ENCODE measurements at regions not wholly inside any gene's neighbourhood (a gene's known extent, or its start where the extent isn't known, plus 50 kb on each side); places are given as distances from the start of the nearest gene placed in this dataset.

DNA sequence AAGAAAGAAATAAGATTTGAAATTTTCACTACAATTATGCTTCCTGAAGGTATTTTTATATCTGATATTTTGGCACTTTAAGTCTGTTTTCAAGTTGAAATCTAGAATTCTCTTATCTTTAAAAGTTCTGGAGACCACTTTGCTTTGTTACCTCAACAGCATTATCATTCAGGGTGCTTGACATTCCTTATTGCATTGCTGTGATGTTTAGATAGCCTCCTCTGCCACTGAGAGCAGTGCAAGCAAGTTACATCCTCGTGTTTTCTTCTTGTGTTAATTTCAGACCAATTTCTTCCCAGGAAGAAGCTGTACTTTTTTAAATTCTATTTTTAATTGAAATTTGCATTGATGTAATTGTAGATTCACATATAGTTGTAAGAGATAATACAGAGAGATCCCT, 333.9 kb upstream of the KIRREL3 start:
- no peak for DNase-seq (ENCODE audit: low spot score)

DNA sequence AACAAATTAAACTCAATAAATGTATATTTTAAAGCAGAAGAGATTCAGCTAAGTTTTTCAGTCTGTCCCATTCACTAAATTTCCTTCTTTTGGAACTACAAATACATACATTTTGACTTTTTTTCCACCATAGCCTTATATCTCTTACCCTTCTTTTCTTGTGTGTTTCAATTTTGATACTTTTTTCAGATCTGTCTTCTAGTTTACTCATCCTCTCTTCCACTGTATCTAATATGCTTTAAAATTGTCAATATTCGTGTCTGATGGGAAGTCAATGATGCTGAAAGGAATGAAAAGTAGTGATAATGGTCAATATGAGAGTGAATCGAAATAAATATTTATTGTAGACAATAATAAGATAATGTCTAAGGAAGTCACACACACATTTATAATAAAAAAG, 332.3 kb upstream of the KIRREL3 start:
- DNase-seq (ENCODE audit: low spot score), result no peak

DNA sequence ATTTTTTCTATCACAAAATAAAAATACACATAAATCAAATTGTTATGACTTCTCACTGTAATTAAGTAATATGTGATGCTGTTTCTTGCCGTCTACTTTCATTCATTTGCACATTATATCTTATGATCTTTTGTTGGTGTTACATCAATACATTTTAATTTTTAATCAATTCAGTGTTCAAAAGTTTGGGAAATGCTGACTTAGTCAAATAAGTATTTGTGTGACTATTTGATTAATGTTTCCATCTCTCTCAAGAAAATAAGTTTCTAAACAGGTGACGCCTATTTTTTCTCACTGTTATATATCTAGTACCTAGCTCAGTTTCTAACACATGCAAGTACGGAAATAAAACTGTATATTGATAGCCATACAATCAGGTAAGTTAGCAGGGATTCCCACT, 329.5 kb upstream of the KIRREL3 start:
- DNase-seq (ENCODE audit: low spot score), result no peak

DNA sequence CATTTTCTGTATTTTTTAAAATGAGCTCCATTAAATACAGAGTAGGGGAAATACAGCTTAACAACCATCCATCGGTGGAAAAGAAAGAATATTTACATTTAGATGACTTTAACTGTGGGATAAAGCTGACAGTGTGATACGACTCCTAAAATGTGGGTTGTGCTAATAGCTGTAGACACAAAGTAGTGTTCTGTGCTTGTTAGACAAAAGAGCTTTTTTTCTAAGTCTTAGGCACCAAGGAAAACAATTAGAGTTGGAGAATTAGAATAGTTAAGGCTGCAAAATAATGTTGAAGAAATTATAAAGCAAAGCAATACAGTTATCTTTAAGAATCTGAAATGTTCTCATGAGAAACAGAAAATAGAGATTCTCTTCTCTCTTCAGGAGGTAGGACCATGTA, 307.7 kb upstream of the KIRREL3 start:
- DNase-seq (ENCODE audit: low spot score), result no peak

DNA sequence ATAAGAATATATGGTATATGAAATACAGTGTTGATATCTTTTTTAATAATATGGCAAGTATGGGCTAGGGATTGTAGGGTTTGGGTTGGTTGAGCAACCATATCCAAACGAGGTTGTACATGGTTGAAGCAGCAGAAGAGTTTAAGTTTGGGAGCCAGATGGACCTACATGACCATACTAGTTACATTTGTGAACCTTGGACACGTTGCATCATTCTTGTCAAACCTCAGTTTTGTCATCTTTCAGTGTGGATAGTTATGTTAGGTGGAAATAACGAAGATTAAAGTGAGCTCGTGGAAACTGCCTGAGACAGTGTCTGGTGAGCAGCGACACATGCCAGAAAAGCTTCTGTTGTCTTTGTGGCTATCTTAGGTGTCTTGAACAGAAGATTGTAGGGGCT, 307.1 kb upstream of the KIRREL3 start:
- no peak for DNase-seq (ENCODE audit: low spot score)

DNA sequence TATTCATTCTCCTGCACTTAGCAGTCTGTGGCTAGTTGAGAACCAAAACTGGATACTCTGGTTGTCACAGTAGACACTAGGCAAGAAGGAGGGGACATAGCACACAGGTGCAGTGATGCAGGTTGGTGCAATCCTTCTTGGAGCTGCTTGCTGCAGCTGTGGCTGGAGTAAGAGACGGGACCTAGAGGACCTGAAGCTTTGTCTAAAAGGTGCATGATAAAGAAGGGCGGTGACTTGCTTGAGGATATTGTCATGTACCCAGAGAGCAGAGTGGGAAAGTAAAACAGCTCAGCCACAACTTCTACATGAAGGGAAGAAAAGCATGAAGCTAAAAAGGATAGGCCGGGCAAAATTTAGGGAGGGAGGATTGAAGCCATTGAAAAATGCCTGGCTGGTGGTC, 304.1 kb upstream of the KIRREL3 start:
- no peak for DNase-seq (ENCODE audit: low spot score)

DNA sequence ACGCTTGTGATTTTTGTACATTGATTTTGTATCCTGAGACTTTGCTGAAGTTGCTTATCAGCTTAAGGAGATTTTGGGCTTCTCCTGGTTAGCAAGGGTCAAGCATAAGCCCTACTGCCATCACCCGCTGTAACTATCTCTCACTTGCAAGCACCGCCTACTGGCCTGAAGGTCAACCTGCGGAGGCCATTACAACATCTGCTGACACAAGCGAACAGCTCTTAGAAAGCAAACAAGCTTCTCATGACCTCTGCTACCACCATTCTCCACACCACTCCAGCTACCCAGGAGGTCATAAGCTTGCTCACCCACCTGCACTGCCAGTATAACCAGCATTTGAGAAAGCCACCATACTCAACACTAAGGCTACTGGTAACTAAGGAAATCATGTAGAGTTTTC, 288.4 kb upstream of the KIRREL3 start:
- no peak for DNase-seq (ENCODE audit: low spot score)

DNA sequence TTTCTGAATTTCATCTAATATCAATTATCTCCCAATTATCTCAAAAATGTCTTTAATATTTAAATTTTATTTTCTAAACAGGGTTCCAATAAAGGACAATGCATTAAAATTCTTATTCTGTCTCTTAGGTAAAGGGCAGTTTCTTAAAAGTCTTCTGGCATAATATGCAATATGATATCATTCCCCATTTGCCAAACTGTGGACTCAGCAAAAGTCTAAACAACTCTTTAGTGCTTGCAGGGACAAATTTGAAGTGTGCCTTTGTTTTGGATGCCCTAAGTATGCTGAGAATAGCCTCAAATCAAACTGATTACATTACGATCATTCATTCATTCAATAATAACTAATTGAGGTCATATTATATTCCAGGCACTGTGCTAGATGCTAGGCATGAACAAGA, 281.0 kb upstream of the KIRREL3 start:
- no peak for DNase-seq (ENCODE audit: low spot score)

DNA sequence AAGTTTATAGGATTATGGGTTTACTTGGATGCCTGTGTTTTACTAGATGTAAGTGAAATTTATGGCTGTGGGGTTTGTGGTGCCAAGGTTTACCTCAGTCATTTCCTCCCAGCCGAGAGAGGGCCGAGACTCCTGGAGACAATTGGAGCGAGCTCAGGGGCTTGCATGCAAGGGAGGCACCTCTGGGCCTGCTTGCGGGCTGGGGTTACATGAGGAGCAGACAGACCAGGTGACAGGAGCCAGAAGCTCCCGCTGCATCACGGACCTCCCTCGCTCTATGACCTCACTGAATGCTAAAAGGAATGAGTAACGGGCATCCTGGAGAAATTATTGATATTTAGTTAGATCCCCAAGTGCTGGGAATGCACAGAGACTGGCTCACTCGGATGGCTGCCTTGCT, 275.2 kb upstream of the KIRREL3 start:
- DNase-seq (ENCODE audit: low spot score), result peak; percentile 95

DNA sequence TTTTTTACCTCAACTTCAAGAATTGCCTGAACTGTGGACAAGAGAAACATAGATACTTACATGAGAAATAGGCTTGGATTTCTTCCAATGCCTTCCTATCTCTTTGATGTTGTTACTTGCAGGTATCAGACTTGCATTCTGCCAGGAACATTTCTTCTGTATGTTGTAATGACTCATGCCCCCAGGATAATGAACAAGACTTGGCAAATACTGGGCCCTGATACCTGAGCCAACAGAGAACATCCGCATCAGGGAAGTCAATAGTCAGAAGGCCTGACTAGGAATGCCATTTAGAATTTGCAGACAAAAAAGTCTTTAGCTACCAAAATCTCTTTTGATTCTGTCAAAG, 273.7 kb upstream of the KIRREL3 start:
- no peak for DNase-seq (ENCODE audit: low spot score)

DNA sequence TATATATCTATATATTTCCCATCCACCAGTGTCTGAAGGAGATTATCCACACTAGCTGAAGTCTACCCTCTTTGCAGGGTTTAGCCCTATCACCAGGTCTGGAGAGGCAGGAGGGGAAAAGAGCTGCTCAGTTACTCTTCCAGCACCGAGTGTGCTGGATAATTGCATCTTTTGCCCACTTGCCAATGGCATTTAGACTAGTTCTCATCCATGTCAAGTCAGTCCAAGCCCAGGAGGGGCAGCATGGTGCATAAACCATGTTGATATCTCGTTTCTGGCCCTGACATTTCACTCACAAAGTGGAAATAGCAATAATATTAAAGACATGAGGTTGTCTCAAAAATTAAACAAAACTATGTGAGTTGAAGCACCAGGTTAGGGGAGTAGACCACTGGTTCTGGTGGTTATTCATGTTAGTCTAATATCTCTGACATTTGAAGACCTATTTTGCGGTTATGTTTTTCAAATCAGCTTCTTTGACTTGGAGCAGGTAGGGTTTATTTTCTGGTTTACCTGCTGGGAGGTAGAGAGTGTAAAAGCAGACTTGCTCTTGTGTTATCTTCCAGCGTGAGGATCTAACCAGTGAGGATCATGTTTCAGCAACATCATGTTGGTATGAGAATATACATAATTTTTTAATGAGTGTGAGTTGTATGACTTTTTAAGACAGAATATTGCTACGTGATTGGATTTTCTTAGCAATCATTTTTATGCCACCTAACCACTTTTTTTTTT, 273.2 kb upstream of the KIRREL3 start:
- DNase-seq (ENCODE audit: low spot score), result no peak

DNA sequence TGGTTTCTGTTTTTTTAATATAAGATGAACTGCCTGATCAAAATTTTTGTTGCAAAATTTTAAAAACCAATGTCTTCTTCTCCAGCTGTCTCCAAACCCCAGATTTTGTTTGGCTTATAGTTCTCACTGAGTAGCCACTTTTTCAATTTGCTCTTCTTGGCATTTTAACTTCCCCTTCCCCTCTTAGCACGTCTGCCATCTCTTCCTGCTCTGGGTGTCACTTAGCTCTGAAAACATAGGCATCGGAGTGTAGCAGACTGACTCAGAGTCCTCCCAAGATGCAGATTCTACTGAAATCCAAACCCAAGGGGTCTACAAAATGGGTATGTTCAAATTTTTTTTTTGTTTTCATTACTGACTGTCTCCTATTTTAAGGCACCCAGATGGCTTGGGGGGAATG, 270.3 kb upstream of the KIRREL3 start:
- no peak for DNase-seq (ENCODE audit: low spot score)

DNA sequence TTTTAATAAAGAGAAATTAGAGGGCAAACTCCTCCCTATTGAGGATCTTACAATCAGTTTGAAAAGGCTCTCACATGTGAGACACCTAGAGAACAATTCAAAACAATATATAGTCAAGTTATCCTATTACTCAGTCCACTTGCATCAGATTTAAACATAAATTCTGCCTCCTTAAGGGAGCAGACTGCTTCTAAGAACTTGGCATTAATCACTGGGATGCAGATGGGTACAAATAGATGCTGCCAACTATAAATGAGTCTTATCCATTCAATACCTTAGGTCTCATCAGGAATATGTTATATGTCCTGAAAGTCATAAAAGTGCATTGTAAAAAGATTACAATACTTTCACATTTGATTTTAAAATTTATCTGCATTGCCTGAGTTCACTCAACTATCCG, 269.3 kb upstream of the KIRREL3 start:
- no peak for DNase-seq (ENCODE audit: low spot score)

DNA sequence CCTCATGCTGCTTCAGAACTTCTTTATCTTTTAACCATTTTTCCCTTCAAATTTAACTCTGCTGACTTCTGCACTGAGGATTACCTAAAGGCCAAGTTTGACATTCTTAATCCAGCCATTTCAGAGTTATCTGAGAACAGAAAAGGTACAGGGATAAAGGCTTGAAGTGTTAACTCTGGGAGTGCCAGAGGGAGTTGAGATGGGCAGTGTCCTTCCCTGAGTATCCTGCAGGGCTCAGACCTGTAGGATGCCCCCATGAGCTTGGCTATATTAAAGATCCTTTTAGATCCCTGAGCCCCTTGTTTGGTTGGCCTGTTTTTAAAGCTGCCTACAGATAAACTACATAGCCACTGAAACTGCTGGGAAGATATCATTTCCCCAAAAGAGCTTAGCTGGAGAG, 268.4 kb upstream of the KIRREL3 start:
- no peak for DNase-seq (ENCODE audit: low spot score)

DNA sequence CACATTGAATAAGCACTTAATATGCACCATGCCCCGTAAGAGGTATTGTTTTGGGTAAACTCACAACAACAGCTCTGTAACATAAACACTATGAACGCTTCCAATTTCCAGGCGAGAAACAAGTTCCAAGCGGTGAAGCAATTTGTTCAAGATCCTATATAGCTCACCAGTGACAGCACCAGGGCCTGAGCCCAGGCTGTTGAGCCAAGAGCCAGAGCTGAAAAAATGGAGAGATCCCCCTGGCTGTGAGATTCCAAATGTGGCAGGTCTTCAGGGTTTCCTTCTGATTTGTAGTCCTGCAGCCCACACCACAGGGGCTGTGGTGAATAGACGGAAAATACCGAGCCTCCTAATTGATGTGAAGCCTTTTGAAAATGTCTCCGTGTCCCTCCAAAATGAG, 268.0 kb upstream of the KIRREL3 start:
- no peak for DNase-seq (ENCODE audit: low spot score)

DNA sequence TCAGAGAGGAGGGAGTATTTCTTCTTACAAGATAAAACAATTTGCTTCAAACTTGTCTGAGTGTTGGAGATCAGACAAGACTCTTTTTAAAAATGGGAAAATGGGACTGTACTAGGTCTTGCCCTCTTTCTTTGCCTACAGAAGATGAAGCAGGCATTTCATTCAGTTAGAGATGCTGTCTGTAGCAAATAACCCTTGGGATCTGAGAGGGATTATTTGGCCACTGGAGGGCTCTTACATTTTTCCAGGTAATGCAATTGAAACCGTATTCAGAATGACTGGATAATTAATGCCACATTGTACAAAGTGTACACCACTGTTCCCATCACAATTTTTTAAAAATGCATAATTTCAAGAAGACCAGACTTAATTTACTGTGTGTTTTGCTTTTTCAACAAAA, 258.5 kb upstream of the KIRREL3 start:
- no peak for DNase-seq (ENCODE audit: low spot score)

DNA sequence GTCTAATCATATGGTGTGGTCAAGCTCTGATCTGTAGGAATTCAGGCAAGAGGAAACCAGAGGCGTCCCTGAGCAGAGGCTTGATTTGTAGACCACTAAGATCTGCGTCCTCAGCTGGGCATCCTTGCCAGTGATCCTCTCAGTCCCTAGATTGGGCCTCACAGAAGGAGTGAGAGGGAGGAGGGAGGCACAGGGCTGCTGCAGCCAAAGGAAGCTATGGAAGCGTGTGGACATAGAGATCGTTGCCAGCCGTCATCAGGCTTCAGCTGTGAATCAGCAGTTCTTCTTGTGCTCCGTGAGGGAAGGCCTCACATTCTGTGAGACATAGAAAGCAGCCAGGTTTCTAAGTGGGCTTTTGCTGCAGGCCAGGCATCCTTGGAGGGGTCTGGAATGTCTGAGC, 254.6 kb upstream of the KIRREL3 start:
- DNase-seq (ENCODE audit: low spot score), result no peak

DNA sequence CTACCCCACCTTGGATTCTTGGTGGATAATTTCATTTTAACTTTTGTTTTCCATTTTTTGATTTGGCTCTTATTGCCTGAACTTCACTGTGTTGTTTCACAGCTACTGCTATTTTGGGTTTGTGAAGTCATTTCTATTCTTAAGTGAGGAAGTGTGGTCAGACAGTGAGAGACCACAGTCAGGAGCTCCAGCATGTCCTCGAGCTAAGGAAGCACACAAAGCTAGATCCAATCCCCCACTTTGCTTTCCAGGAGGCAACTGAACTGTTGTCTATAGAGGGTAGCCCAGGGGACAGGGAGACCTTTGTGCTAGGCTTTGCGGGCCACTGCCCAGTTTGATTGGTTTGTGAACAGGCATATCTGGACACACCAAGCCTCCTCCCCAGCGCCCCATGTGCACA, 251.8 kb upstream of the KIRREL3 start:
- DNase-seq (ENCODE audit: low spot score), result no peak

DNA sequence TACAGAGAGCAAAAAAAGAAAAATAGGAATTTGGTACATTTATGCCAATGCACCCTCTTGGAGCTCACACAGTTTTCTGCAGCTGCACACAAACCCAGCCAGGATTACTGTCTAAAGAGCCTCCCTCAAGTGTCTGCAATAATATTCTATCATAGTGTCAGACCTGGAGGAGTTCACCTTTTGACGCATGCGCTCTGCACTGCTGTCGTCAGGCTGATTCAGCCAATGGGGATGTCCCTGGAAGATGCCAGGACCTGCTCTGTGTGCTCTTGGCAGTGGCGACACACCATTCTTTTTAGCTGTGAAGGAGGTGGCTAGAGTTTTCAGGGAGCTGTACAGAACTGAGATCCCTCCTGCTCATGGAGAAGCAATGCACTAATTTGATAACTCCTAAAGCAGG, 249.0 kb upstream of the KIRREL3 start:
- DNase-seq (ENCODE audit: low spot score), result no peak

DNA sequence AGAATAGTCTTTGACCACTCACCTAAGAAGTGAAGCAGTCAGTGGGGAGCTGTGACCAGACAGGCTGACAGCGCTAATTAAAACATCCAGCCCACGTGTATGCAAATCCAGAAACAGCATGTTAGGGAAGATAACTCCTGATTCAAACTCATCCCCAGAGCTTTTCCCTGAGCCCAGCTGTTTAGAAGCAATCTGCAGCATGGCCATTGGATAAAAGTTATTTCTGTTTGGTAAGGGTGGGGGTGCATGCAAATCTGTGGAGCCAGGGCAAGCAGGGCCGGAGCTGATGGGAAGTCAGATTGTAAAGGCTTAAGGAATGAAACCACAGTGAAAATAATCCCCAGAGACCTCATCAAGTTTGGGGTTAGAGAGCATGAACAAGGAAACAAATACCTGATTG, 247.9 kb upstream of the KIRREL3 start:
- no peak for DNase-seq (ENCODE audit: low spot score)

DNA sequence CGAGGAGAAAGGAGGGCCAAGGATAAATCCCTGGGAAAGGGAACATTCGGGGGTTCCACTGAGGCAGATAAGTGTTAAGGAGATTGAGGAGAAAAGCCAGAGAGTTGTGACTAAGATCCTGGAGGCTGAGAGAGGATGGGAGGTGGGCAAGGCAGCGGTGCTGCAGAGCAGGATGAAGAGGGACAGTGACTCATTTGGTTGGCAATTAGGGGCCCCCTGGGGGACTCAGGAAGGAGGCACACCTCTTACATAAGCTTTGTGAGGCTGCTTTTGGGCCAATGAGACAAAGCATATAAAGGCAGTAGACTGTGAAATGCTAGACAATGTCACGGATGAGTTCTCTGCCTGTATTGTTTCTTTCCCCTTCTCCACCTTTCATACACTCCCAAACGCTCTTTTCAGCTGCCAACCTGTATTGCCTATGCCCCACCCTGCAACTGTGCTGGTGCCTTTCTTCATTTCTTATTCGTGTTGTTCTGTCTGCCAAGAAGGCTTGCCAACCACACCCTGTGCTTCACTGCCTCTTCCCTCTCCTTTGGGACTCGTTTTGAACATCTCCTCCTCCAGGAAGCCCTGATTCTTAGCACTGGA, 246.8 kb upstream of the KIRREL3 start:
- peak; percentile 19 for DNase-seq (ENCODE audit: low spot score)

DNA sequence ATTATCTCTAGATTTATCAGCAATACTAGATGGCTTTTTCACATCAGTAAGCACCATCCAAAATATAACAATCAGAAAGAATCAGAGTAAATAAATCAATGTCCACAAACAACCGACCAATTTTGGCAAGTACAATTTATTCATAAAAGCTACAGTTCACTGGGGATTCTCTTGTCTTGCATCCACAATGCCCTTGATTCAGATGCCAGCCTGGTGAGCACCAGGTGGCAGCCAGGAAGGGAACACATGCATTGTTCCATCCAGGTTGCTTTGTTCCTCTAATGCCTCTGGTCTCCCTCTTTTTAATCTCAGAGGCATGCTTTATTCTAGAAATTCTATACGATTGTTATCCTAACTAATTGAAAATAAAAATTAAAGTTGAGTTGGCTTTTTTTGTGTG, 242.1 kb upstream of the KIRREL3 start:
- no peak for DNase-seq (ENCODE audit: low spot score)

DNA sequence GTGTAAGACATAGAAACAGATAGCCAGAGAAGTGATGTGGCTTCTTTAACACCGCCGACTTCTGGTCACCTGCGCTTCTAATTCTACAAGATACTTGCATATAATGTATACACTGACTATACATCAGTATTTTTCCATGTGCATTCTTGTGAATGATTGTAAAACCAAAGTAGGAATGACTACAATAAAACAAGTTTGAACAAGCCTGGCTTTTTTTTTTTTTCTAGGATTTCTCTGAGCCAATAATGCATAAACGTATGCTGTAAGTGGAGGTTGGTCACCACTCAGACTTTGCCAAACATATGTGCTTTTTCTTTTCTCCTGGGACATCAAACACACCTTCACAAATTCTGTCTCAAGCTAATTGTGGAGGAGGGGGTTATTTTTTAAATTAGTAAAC, 237.8 kb upstream of the KIRREL3 start:
- no peak for DNase-seq (ENCODE audit: low spot score)

DNA sequence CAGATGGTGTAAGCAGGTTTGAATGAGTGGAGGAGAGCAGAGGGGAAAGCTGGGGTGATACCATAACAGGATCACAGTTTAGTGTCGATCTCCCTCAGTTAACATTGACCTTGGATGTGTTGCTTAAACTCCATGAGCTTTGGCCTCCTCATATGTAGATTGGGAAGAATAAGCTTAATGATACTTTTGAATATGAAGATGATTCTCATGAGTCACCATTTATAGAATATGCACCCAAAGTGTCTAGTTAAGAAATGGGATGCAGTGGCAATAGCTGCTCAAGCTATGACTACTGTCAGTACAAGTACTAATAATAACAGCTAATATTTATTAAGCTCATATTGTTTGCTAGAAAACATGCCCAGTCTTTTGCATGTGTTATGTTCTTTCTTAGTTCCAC, 236.2 kb upstream of the KIRREL3 start:
- DNase-seq (ENCODE audit: low spot score), result no peak
